Stomach (tissue), 4 donors: ENCODE measurements at regions not wholly inside any gene's neighbourhood (a gene's known extent, or its start where the extent isn't known, plus 50 kb on each side); places are given as distances from the start of the nearest gene placed in this dataset.

Experiments used
- EP300 ChIP-seq: sonication (generic); formaldehyde crosslinking; IDR thresholded peaks from one replicate; pipeline ENCODE4 v1.6.1; 2017; ENCODE audit warnings: antibody characterized with exemption
- POLR2AphosphoS5 ChIP-seq, 3 donors: sonication (generic); formaldehyde crosslinking; IDR thresholded peaks; one replicate each; pipeline ENCODE4 v1.6.1; 2016; ENCODE audit warnings: antibody characterized with exemption in 3 of 3
- TF ChIP-seq, protein P1 (sequence below), 7 experiments: fragments of 450-650 bp in 4 of 7; fragments of 200-600 bp in 3 of 7; sonication (generic) in 3 of 7; IDR thresholded peaks; one replicate each; pipeline ENCODE4 v1.5.1; 2016 to 2019; ENCODE audit warnings: antibody characterized with exemption in 7 of 7, control low read depth in 2 of 7, mild to moderate bottlenecking in 1 of 7

DNA sequence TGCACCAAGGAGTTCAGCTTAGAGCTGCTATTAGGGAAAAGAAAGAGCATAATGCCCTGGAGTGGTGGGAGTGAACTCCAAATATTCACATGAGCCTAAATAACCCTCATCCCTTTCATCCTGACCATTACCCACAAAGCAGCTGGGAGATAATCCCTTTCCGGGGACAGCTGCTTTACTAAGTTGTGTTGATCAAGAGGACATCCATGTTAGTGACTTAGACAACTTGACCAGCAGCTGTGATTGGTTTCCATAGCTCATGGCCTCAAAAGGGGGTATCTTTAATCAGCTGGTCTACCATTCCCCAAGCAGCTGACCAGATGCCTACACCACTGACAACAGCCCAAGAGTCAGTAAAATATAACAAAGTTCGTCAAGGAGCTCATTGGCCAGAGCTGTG, 75.8 kb upstream of the LY86 start:
- TF ChIP-seq, protein P1, sequence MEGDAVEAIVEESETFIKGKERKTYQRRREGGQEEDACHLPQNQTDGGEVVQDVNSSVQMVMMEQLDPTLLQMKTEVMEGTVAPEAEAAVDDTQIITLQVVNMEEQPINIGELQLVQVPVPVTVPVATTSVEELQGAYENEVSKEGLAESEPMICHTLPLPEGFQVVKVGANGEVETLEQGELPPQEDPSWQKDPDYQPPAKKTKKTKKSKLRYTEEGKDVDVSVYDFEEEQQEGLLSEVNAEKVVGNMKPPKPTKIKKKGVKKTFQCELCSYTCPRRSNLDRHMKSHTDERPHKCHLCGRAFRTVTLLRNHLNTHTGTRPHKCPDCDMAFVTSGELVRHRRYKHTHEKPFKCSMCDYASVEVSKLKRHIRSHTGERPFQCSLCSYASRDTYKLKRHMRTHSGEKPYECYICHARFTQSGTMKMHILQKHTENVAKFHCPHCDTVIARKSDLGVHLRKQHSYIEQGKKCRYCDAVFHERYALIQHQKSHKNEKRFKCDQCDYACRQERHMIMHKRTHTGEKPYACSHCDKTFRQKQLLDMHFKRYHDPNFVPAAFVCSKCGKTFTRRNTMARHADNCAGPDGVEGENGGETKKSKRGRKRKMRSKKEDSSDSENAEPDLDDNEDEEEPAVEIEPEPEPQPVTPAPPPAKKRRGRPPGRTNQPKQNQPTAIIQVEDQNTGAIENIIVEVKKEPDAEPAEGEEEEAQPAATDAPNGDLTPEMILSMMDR (IDR thresholded peaks at IDR 0.05), result no peak
- TF ChIP-seq EP300, result no peak
- no peak for TF ChIP-seq POLR2AphosphoS5 (IDR thresholded peaks at IDR 0.05)
